AG20443 (cell line): ENCODE measurements at regions not wholly inside any gene's neighbourhood (a gene's known extent, or its start where the extent isn't known, plus 50 kb on each side); places are given as distances from the start of the nearest gene placed in this dataset.

ENCODE experiments used
- DNase-seq: peaks from one replicate; pipeline ENCODE4 v3.0.0; 2012; ENCODE audit warnings: low spot score, mixed read lengths

DNA sequence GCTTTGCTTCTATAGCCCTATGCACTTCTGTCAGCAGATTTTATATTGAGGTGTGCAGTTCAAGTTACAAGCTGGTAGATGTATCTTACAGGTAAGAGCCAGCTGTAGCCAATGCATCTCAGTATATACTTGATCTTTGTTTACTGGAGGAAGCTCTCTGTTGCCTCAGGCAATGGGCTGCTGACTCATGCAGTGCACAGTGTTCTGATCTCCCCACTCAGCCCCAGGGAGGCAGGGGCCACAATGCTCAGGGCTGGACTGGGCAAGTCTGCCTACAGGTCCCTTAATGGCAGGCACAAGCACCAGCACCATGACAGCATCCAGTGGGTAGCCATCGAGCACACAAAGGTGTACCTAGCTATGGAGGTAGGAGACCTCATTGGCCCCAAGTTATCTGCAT, 178.8 kb upstream of the CDH10 start:
- no peak for DNase-seq

DNA sequence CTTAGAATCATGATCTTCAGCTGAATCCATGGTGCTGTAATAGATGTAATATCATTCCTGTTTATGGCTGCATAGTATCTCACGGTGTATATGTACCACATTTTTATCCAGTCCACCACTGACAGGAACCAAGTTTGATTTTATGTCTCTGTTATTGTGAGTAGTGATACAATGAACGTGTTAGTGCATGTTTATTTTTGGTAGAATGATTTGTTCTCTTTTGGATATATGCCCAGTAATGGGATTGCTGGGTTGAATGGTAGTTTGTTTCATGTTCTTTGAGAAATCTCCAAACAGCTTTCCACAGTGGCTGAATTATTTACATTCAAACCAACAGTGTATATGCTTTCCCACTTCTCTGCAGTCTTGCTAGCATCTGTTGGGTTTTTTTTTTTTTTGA, 175.1 kb upstream of the CDH10 start:
- DNase-seq = no peak

DNA sequence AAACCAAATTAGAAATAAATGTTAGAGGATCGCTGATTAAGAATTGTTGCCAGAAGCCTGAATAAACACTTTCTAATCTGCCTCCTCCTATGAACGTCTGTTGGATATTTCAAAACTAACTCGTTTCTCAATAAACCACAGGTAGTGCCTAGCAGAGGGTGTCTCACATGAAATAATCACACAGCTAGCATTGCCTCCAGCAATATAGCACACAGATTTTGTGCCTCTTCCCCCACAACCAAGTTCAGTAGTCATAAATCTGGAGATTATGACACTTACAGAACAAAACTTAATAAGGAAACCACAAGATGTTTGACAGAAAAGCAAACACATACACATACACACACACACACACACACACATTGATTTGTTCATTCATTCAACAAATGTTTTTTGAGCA, 173.2 kb upstream of the CDH10 start:
- DNase-seq = no peak

DNA sequence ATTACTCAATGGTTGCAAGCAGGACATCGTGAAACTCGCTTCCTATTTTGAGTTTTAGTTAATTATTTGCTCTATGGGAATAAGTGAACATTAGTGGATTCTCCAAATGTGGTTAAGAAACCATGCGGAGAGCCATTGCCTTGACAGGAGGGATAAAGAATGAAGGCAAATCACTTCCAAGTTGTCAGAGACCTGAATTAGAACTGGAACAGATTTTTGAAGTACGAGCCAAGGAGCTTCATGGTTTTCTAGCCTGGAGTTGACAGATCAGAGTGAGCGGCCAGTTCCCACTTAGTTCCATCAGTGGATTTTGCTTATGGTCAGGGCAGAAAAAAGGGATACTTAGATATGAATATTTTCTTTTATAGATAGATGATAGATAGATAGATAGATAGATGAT, 171.4 kb upstream of the CDH10 start:
- no peak for DNase-seq

DNA sequence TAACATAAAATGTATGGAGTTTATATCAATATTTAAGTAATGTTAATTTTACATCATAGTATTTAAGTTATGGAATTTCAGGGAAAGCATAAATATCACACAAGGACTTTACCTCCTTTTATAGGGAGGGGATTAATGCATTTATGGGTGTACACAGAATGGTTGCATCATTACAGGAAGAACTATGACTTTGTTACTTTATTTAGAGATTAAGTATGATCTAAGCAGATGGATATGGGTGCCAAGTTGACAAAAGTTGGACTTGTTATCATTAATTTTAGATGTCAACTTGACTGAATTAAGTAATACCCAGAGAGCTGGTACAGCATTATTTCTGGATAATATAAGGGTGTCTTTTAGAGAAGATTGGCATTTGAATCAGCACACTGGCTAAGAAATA, 160.5 kb upstream of the CDH10 start:
- no peak for DNase-seq

DNA sequence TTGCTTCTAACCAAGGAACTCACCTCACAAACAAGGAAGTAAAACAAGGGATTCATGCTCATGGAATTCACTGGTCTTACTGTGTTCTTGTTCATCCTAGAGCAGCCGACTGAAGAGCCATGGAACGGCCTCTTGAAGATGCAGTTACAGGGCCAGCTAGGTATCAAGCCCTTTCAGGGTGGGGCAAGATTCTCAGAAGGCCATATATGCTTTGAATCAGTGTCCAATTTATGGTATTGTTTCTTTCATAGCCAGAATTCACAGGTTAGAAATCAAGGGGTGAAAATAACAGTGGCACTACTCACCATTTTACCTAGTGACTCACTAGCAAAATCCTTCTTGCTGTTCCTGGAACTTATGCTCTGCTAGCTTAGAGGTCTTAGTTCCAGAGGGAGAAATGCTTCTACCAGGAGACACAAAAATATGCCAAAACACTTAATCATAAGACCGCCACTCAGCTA, 159.5 kb upstream of the CDH10 start:
- peak; percentile 7 for DNase-seq

DNA sequence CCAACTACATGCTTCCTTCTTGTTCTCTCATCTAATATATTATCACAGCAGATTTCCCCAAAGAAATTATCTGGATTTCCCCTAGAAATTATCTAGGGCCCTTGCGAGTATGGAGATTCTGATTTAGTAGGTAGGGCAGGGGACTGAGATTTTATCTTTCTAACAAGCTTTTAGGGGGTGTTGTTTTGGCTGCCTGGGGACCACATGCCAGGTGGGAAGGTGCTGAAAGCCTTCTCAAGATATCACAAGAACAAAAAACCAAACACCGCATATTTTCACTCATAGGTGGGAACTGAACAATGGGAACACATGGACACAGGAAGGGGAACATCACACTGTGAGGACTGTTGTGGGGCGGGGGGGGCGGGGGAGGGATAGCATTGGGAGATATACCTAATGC, 146.5 kb upstream of the CDH10 start:
- no peak for DNase-seq

DNA sequence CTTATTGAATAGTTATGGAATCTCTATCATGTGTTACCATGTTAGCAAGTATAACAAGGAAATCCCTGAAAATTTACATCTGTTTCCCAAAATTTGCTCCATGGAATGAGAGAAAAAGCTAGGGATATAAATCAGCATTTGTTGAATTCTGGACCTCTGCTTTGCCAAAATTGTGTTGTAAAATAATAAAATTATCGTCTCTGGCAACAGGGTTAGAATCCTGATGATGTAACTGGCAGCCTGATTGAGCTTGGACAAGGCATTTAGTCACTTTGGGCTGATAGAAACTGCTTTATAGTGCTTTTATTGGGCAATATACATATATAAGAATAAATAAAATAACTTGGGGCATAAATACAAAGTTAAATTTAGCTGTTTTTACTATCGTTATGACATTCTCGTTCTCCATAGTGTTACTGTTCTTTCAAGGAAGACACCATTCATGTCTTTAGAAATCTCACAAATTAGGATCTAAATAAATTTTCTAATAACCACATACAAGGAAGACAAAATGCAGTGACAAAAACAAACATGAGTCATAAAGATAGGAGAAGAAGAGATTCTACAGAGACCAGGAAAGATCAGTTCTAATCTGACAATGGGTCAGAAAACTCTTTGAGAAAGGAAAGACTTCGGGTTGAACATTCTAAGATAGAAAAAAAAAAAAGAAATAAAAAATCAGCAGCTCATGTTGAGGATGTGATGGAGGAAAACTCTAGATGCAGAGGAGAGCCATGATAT, 145.0 kb upstream of the CDH10 start:
- DNase-seq = no peak

DNA sequence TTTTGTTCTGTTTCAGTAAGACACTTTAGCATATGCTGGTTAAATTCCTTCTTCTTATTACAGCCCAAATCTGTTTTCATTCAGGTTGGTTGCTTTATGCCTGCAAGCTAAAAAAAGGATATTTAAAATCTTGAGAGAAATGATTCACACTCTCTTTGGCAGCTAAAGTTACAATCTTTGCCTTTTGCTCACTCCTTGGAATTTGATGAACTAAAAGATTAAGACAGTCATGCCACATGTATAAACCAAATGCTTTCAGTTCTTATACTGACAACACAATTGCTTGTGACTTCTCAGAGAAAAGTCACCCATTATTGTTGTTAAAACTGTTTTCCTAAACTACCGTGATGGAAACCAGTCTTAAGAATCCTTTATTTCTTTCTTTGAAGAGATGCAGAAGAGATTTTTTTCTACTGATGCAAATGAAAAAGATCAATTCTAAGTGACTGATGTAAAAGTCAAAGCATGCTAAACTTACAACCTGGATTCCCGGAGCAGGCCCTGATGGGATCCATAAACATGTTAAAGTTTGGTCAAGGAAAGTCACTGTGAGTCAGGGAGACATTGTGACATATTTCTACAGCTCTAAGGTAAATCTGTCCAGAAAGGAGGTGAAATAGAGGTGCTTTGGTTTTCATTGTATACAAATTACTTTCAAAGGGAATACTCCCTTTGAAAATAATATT, 144.2 kb upstream of the CDH10 start:
- DNase-seq = peak; percentile 25

DNA sequence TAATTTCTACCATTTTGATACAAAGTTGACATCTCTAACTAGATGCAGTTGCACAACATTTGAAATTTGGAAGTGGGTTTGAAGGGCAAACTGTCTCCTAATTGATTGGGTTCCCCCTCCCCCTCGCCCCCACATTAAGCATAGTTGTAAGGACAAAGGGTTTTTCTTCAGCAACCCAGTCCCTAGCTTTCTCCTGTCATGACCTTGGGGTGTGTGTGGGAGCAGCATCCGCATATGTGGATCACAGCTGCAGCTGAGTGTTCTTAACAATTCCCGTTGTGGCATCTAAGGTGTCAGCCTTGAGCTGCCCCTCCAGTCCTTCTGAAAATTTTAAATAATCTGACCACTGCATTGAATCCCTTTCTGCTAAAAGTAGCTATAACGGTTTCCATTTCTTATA, 141.3 kb upstream of the CDH10 start:
- DNase-seq = no peak

DNA sequence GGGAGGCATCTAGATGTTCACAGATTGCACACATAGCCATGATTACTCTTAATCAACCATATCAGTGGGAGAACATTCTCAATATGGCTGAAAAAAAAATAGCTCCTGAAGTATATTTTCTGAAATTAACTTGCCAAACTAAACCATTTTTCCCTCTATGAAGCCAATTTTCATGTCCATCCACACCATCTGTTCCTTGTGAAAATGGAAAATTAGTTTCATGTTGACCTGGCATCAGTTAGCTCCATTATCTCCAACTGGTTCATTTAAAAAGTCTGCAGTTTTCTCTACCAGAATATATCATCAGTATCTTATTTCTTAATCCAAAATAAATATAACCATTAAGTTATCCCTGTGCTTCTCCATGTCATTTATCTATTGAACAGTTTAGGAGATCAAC, 138.8 kb upstream of the CDH10 start:
- DNase-seq = no peak

DNA sequence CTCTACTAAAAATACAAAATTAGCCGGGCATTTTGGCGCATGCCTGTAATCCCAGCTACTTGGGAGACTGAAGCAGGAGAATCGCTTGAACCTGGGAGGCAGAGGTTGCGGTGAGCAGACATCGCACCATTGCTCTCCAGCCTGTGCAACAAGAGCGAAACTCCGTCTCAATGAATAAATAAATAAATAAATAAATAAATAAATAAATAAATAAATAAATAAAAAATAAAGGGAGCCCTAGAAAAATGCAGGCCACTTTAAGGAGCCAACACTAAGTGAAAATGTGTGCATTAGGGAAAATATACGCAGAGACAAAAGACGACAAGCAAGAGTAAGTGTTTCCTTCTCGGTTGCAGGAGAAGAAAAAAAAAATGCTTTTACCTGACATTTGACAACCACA, 132.6 kb upstream of the CDH10 start:
- no peak for DNase-seq

DNA sequence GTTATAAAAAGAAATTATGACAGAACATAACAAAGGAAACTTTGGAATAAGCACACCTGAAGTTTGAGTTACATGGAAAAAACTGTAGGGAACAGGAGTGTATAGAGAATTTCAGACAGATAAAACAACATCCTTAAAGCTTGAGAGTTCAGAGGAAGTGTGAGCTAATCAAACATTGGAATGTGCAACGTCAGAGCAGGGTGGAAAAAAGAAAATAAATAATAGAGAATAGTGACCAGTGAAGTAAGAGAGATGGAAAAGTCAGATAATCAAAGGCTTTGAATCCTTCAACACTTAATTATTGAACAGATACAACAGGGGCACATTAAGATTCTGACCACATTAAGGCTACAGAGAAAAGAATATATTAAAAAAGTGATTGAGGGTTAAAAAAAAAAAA, 128.5 kb upstream of the CDH10 start:
- peak; percentile 17 for DNase-seq

DNA sequence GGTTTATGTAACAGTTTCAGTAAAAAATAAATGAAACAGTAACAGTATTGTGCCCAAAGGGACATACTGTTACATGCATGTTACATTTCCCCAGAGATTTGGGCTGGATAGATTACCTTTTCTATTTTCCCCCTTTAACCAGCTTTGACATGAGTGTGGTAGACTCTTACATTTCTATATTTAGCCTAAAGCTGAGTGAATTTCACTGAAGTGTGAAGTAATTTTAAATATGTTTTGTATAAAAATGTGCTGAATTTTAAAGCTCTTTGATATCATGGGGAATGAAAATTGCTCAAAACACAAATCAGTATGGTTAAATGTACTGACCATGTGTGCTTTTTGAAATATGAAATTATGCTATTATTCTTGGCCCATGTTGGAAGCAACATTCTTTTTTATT, 122.3 kb upstream of the CDH10 start:
- no peak for DNase-seq

DNA sequence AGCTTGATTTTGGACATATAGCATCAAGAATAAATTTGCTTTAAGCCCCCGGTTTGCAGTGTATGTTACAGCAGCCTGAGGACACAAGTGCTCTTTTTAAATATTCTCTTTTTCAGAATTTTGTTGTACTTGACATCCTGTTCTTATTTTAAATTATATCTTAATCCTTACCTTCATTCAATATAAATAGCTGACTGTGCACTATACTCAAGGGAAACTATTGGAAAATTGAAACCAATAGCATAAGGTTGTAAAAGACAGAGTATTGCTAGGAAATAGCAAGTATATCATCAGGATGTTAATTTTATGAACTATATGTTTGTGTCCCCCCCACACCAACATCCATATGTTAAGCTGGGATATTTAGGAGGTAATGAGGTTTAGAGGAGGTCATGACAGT, 120.4 kb upstream of the CDH10 start:
- no peak for DNase-seq

DNA sequence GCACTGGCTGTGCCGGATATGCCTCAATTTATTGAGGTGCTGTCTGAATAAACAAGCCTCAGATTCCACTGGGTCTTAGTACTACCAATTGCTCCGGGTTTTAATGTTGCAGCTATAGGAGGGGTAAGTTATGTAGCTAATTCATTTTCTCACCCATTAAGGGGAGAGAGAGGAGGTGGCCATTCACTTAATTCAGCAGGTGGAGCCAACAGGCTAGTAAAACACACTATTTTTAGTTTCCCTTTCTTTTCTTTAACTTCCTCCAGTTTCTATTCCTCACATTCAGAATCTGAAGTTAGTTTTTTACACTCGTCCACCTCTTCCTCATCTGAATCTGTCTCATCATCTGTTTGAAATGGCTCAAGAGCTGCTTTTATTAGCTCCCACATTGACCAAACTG, 105.6 kb upstream of the CDH10 start:
- DNase-seq = no peak

DNA sequence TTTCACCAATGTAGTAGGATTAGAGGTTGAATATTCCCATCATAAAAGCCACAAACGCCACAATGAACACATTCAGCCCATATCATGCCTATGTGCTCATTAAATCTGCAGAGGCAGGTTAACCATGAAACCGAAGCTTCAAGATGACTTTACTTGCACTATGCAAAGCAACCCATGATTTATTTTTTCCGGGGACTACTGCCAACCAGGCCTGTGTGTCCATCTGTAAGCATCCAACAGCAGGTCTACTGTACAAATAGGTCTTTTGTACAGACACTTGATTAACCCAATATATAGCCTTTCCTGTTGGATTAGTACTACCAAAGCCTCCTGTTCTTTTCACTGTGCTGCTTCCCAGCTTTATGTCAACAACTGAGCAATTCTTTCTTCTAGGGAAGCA, 104.9 kb upstream of the CDH10 start:
- no peak for DNase-seq

DNA sequence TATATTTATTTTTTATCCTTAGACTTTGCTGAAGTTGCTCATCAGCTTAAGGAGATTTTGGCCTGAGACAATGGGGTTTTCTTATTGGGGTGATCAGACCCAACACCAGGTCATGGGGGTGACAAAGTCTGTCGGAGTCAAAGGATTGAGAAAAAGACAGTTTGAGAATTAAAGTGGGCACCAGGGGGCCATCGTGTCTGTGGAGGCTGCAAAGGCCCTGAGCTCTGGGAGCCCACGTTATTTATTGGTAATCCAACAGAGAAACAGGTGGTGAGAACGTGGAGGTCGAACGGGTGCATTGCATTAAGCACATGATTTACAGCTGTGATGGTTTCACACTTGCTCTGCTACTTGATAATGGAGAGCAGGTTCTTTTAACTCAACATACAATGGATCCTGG, 102.5 kb upstream of the CDH10 start:
- DNase-seq = no peak

DNA sequence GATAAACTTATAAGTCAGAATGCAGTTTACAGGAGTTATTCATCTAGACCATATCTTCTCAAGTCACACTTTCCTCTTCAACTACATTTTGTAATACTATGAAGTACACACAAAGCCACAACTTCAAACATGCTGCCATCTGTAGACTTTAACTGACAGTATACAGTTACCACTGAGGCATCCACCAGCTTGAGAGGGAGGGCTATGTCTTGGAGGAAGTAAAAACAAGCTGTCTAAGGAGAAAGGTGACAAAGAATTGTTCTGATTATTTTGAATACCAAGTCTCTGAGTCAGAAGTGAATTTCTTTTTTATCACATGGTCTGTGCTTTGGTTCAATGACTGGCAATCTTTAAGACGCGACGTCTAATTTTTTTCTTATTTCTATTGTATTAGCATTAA, 97.6 kb upstream of the CDH10 start:
- no peak for DNase-seq

DNA sequence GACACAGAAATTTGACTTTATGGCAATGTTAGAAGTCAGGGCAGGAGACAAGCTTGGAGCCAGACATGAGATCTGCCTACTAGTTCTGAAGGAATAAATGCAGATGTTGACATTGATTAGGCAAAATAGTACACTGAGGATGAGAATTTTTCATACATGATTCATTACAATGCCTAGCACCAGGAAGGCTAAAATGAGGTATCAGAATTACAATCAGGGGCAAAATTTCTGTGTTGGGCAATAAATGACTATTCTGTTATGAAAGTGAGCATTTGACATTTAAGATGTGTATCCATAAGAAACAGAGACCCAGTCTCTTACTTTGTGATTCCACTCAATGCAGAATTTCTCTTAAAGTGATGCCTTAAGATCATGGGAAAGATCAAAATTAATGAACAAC, 92.4 kb upstream of the CDH10 start:
- DNase-seq = no peak

DNA sequence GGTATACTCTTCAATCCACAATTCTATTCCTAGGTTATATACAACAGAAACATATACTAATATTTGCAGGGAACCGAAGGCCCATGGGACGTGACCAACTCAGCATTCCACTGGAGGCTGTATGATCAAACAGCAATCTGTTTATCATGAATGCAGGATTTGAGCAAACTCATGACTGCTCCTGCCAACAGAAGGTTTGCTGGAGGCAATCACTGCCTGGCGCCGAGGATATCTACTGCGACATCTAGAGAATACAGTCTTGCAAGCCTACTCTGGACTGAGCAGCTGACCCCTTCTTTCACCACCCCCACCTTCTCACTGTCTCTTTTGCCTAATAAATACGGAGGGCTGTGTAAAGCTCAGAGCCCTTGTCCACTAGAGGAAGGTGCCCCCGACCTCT, 90.5 kb upstream of the CDH10 start:
- no peak for DNase-seq

DNA sequence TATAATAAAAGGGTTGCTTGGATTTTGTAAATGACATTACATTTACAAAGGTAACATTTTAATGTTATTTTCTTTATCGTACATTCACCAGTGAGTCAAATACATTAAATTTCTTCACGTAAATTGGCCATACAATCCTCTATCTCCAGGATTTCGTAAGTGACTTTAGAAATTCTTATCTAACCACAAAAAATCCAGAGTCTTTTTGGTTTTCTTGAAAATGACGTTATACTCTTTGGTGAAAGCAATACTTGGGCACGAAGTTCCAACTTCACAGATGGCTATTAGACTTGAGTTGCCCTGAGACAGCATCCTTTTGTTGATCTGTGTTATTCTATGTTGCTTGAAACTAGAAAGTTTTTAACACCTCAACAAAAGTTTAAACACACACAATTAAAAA, 87.4 kb upstream of the CDH10 start:
- DNase-seq = no peak

DNA sequence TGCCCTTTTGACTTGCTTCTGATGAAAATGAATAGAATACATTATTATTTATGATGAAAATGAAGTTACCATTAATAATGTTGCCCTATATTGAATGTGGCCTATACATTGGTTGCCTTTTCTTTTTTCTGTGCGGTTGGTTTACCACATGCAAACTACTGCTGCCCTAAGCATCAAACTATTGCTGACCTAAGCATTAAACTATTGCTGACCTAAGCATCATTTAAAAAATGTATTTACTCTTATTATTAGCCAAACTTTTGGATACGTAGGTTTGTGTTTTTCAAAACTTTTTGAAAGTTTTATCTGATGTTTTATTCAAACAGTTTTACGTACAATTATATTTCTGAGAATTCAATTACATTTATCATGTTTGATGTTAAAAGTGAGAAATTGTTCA, 76.0 kb upstream of the CDH10 start:
- DNase-seq = no peak

DNA sequence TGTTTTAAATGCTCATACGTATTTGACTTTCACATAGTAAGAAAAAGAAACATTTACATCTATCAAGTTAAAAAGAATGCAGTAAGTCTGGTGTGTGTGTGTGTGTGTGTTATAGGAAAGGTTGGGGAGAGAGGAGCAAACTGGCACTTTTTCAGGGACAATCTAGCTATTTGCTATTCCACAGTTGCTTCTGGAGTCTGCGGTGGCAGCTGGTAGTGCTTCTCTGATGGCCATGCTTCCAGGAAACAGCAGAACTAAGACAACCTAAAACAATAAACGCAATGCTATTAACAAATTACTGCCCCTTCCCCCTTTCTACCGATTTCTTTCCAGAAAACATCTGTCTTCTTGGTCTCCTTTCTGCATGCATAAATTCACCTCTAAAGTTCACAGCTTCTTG, 70.0 kb upstream of the CDH10 start:
- peak; percentile 10 for DNase-seq
